ENCODE measurements at regions not wholly inside any gene's neighbourhood (a gene's known extent, or its start where the extent isn't known, plus 50 kb on each side); places are given as distances from the start of the nearest gene placed in this dataset.

DNA sequence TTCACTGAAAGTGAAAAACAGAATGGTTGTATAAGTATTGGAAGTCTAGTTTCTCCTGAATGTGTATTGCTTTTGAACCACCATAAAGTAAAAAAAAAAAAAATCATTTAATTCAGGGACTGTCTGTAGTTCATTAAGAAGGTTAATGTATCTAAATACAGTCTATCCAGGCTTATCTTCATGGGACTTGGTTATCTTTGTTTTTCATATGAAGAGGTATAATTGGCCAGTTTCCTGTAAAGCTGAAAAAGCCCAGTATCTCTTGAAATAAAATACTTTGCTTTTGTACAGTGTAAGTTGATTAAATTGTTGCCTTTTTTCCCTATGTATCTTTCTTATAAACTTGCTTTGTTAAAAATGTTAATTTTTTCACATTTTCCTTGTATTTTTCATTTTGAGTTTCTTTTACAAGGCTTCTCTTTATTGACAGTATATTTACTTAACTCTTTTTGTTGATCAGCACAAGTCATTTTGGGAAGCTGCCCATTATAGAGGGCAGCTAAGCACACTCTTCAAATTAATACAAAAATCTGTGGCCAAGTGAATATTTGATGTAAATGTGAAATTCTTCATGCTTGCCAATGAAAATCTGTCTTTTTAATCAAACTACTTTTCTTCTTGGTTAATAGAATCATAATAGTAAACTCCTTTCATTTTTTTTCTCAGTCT, 156.0 kb downstream of the TMTC3 start:
- H3K4me3 ChIP-seq (ENCODE audit: low read depth, low read length), result no peak overlapping the region
- no peak for TF ChIP-seq MAX (IDR thresholded peaks at IDR 0.05; ENCODE audit: low read depth, low read length)
- TF ChIP-seq POLR2A (IDR thresholded peaks at IDR 0.05; ENCODE audit: extremely low read depth, insufficient read length), result no peak
- TF ChIP-seq MYC (IDR thresholded peaks at IDR 0.05; ENCODE audit: low read depth, low read length), result no peak
- TF ChIP-seq, protein P1, sequence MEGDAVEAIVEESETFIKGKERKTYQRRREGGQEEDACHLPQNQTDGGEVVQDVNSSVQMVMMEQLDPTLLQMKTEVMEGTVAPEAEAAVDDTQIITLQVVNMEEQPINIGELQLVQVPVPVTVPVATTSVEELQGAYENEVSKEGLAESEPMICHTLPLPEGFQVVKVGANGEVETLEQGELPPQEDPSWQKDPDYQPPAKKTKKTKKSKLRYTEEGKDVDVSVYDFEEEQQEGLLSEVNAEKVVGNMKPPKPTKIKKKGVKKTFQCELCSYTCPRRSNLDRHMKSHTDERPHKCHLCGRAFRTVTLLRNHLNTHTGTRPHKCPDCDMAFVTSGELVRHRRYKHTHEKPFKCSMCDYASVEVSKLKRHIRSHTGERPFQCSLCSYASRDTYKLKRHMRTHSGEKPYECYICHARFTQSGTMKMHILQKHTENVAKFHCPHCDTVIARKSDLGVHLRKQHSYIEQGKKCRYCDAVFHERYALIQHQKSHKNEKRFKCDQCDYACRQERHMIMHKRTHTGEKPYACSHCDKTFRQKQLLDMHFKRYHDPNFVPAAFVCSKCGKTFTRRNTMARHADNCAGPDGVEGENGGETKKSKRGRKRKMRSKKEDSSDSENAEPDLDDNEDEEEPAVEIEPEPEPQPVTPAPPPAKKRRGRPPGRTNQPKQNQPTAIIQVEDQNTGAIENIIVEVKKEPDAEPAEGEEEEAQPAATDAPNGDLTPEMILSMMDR (IDR thresholded peaks at IDR 0.05; ENCODE audit: low read depth, low read length), result no peak
- DNase-seq (ENCODE audit: low read depth), result no peak

GRCh38 chr12:88298761-88299242, 156.7 kb downstream of the TMTC3 start:
- H3K4me3 ChIP-seq (ENCODE audit: low read depth, low read length), result no peak overlapping the region
- TF ChIP-seq, protein P1 (IDR thresholded peaks at IDR 0.05; ENCODE audit: low read depth, low read length), result no peak
- TF ChIP-seq POLR2A (IDR thresholded peaks at IDR 0.05; ENCODE audit: extremely low read depth, insufficient read length), result no peak
- TF ChIP-seq MAX (IDR thresholded peaks at IDR 0.05; ENCODE audit: low read depth, low read length), result no peak
- no peak for TF ChIP-seq MYC (IDR thresholded peaks at IDR 0.05; ENCODE audit: low read depth, low read length)
- DNase-seq (ENCODE audit: low read depth), result no peak

DNA sequence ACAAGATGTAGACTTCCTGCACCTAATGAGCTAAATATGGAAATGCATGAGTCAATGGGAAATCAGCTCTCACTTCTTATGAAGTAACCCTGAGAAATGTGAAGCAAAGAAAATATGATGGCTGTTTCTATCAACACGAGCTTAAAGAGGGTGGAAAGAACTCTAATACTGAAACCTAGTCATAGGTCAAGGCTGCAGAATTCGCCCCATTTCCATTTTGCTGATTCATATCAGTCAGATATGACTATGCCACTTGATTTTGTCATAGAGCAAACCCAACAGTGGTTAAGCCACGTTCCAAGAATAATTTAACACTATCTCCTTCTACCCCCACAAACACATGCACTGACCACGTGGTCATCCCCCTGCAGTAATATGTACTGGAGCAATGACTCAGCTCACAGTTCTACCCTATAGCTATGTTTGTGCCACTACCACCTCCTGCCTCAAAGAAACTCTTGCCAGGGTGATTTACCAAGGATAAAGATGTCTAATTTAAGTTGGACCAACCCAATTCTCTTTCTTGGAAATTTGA, 157.5 kb downstream of the TMTC3 start:
- no peak overlapping the region for H3K4me3 ChIP-seq (ENCODE audit: low read depth, low read length)
- TF ChIP-seq, protein P1 (IDR thresholded peaks at IDR 0.05; ENCODE audit: low read depth, low read length), result no peak
- peak; percentile 94 for TF ChIP-seq MAX (IDR thresholded peaks at IDR 0.05; ENCODE audit: low read depth, low read length)
- TF ChIP-seq MYC (IDR thresholded peaks at IDR 0.05; ENCODE audit: low read depth, low read length), result no peak
- TF ChIP-seq POLR2A (IDR thresholded peaks at IDR 0.05; ENCODE audit: extremely low read depth, insufficient read length), result no peak
- peak; percentile 29 for DNase-seq (ENCODE audit: low read depth)

- TF ChIP-seq POLR2A (IDR thresholded peaks at IDR 0.05; ENCODE audit: extremely low read depth, insufficient read length), result no peak
- TF ChIP-seq MYC (IDR thresholded peaks at IDR 0.05; ENCODE audit: low read depth, low read length), result no peak
- no peak overlapping the region for H3K4me3 ChIP-seq (ENCODE audit: low read depth, low read length)
- no peak for DNase-seq (ENCODE audit: low read depth)
Measured at GRCh38 chr12:88300931-88301330, 158.8 kb downstream of the TMTC3 start.

DNA sequence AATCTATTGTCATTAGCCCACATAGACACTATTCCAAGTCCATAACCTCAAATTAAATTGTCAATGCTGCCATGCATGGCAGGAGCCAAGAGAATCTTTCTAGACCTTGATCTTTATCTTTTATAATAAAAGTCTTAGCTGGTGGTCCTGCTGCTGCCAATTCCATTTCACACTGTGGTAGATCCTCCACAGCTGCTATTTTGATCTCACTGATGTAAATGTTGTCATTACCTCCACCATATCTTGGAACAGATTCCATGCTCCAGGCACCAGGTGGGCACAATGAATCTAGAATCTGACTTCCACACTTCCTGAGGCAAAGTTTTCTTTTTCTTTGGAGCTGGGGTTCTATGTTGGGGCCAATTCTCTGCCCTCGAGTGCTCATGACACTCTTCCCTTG, 161.2 kb downstream of the TMTC3 start:
- TF ChIP-seq POLR2A (IDR thresholded peaks at IDR 0.05; ENCODE audit: extremely low read depth, insufficient read length), result no peak
- no peak for TF ChIP-seq MYC (IDR thresholded peaks at IDR 0.05; ENCODE audit: low read depth, low read length)
- TF ChIP-seq, protein P1 (IDR thresholded peaks at IDR 0.05; ENCODE audit: low read depth, low read length), result no peak
- TF ChIP-seq MAX (IDR thresholded peaks at IDR 0.05; ENCODE audit: low read depth, low read length), result no peak
- DNase-seq (ENCODE audit: low read depth), result no peak
- no peak overlapping the region for H3K4me3 ChIP-seq (ENCODE audit: low read depth, low read length)

- TF ChIP-seq MAX (IDR thresholded peaks at IDR 0.05; ENCODE audit: low read depth, low read length) (no peak), MYC (IDR thresholded peaks at IDR 0.05; ENCODE audit: low read depth, low read length) (no peak), POLR2A (IDR thresholded peaks at IDR 0.05; ENCODE audit: extremely low read depth, insufficient read length) (no peak)
- TF ChIP-seq, protein P1 (IDR thresholded peaks at IDR 0.05; ENCODE audit: low read depth, low read length), result no peak
- DNase-seq (ENCODE audit: low read depth), result no peak
- no peak overlapping the region for H3K4me3 ChIP-seq (ENCODE audit: low read depth, low read length)
Measured at GRCh38 chr12:88305254-88305890, 163.3 kb downstream of the TMTC3 start.
